ENCODE measurements at regions not wholly inside any gene's neighbourhood (a gene's known extent, or its start where the extent isn't known, plus 50 kb on each side); places are given as distances from the start of the nearest gene placed in this dataset.

DNA sequence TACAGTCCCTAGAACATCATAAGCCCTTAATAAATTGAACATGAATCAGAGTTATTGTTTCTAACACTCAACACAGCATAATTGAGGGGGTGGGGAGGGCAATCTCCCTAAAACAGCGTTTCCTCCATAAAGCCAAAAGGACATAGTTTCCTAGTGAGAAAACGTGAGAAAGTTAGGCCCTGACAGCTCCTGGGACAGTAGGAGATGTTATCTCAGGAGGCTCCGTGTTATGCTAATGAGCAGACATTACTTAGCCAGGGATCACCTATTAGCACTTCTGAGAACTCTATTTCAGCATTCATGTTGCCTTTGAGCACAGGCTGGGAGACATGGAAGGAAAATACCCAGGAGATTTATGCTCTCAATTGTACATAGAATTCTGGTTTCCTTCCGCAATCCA, 229.1 kb upstream of the ADAMTS9 start:
- ATAC-seq (peak; percentile 95), DNase-seq (ENCODE audit: low spot score) (no peak)
- POLR2A ChIA-PET: no interaction called here
- Mint-ChIP-seq H3K4me3 (peak overlapping the region; percentile 21; the same call in 1 of the 2 replicates), H3K9me3 (peaks cover 14% of the 10 kb centered on the region), H3K27ac (no peak overlapping the region; the same call in 1 of the 2 replicates), H3K27me3 (ENCODE audit: low read depth) (peaks cover 48% of the 10 kb centered on the region), H3K36me3 (peaks cover 9% of the 10 kb centered on the region), H3K4me1 (peaks cover 53% of the 10 kb centered on the region)
- CTCF ChIA-PET: no interaction called here
- TF ChIP-seq HMGA2 (CRISPR knock-in tag; IDR thresholded peaks at IDR 0.05): no peak
- TF ChIP-seq, protein P1, sequence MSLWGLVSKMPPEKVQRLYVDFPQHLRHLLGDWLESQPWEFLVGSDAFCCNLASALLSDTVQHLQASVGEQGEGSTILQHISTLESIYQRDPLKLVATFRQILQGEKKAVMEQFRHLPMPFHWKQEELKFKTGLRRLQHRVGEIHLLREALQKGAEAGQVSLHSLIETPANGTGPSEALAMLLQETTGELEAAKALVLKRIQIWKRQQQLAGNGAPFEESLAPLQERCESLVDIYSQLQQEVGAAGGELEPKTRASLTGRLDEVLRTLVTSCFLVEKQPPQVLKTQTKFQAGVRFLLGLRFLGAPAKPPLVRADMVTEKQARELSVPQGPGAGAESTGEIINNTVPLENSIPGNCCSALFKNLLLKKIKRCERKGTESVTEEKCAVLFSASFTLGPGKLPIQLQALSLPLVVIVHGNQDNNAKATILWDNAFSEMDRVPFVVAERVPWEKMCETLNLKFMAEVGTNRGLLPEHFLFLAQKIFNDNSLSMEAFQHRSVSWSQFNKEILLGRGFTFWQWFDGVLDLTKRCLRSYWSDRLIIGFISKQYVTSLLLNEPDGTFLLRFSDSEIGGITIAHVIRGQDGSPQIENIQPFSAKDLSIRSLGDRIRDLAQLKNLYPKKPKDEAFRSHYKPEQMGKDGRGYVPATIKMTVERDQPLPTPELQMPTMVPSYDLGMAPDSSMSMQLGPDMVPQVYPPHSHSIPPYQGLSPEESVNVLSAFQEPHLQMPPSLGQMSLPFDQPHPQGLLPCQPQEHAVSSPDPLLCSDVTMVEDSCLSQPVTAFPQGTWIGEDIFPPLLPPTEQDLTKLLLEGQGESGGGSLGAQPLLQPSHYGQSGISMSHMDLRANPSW (CRISPR knock-in tag; conservative IDR thresholded peaks at IDR 0.05; ENCODE audit: low read depth): no peak

DNA sequence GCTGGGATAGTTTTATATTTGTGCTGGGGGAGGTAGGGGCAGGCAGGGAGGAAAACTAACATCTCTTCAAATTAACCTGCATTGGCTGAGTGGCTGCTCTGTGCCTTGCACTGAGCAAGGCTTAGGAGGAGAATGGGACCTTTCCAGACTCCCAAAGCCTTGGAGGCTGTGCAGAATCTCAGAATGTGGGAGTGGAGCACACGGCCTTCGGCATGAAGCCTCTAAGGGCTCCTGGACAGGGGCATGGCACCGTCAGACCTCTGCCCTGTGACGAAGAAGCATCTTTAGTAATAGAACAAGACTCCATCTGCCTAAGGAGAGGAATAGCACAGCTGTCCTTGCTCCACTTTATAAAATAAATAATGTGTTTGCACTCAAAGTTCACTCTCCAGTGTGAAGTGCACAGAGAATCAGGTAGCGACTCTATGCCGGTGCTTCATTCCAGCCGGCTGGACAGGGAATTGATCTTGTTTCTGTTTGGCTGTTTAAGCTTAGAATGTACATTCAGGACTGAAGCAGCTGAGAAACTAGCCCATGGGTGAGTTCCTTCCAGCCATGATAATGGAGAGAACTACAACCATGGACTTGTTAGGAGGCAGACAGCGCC, 228.5 kb upstream of the ADAMTS9 start:
- H3K36me3 Mint-ChIP-seq: peaks cover 9% of the 10 kb centered on the region
- no peak overlapping the region for H3K27ac Mint-ChIP-seq
- H3K9me3 Mint-ChIP-seq: peaks cover 14% of the 10 kb centered on the region
- H3K4me1 Mint-ChIP-seq: peaks cover 49% of the 10 kb centered on the region
- POLR2A ChIA-PET: no interaction called here
- peaks cover 53% of the 10 kb centered on the region for H3K27me3 Mint-ChIP-seq (ENCODE audit: low read depth)
- DNase-seq (ENCODE audit: low spot score) (no peak), ATAC-seq (peak; percentile 13; the same call in 1 of the 2 replicates)
- H3K4me3 Mint-ChIP-seq: no peak overlapping the region
- TF ChIP-seq NFATC4 (CRISPR knock-in tag; IDR thresholded peaks at IDR 0.05): no peak
- TF ChIP-seq ZNF512 (CRISPR knock-in tag; IDR thresholded peaks at IDR 0.05; ENCODE audit: borderline replicate concordance): no peak
- TF ChIP-seq FOXJ3 (CRISPR knock-in tag; IDR thresholded peaks at IDR 0.05; ENCODE audit: borderline replicate concordance): no peak
- CTCF ChIA-PET: no interaction called here

DNA sequence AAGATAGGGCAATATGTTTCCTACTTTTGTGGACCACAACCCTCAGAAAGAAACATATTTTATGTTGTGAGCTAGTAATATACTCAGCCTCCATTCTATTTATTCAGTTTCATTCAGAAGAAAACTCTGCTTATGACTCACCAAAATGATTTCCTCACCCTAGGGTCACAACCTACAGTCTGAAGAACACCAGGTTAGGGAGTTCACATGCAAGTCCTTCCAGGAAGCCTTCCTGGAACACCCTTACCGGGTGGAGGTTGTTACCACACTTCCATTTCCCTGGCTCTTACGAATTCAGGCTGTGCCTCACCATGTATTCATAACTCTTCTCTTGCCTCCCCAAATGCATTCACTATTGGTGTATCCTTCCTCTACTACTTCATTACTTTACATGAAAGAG, 228.0 kb upstream of the ADAMTS9 start:
- DNase-seq (ENCODE audit: low spot score) (no peak), ATAC-seq (no peak)

DNA sequence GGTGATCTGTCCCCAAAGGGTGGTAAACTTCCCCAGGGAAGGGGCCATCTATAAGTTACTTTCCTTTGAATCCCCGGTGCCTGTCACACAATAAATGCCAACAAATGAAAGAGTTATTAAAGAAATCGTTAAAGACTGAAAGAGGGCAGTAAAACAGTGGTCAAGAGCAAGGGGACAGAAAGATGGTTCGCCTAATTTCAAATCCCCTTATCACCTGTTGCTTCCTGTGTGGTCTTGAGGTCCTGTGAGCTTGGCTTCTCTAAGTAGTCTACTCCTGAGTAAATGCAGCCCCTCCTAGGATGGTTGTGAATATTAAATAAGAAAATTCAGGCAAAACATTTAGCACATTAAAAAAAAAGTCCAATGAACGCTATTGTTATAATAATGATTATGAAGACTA, 225.7 kb upstream of the ADAMTS9 start:
- POLR2A ChIA-PET: no interaction called here
- no peak overlapping the region for H3K4me3 Mint-ChIP-seq
- ATAC-seq: no peak
- H3K27me3 Mint-ChIP-seq (ENCODE audit: low read depth): peaks cover 47% of the 10 kb centered on the region
- peaks cover 9% of the 10 kb centered on the region for H3K36me3 Mint-ChIP-seq
- H3K9me3 Mint-ChIP-seq: peaks cover 14% of the 10 kb centered on the region
- CTCF ChIA-PET: no interaction called here
- DNase-seq (ENCODE audit: low spot score): no peak
- no peak overlapping the region for H3K27ac Mint-ChIP-seq
- peaks cover 56% of the 10 kb centered on the region for H3K4me1 Mint-ChIP-seq
- TF ChIP-seq ZNF281 (CRISPR knock-in tag; IDR thresholded peaks at IDR 0.05) (no peak), RELA (CRISPR knock-in tag; IDR thresholded peaks at IDR 0.05; ENCODE audit: borderline replicate concordance) (no peak), ZNF263 (CRISPR knock-in tag; IDR thresholded peaks at IDR 0.05; ENCODE audit: low read depth) (no peak), NFYB (CRISPR knock-in tag; conservative IDR thresholded peaks at IDR 0.05; ENCODE audit: low read depth) (no peak), NR2C2 (CRISPR knock-in tag; IDR thresholded peaks at IDR 0.05) (no peak), SOX15 (CRISPR knock-in tag; IDR thresholded peaks at IDR 0.05) (no peak), E2F4 (CRISPR knock-in tag; IDR thresholded peaks at IDR 0.05; ENCODE audit: borderline replicate concordance, low read depth) (no peak), EMX1 (CRISPR knock-in tag; IDR thresholded peaks at IDR 0.05) (no peak)

More for the DNA sequence above, 228.0 kb upstream of the ADAMTS9 start:
- H3K4me3 Mint-ChIP-seq: no peak overlapping the region
- POLR2A ChIA-PET: no interaction called here
- peaks cover 54% of the 10 kb centered on the region for H3K27me3 Mint-ChIP-seq (ENCODE audit: low read depth)
- TF ChIP-seq, protein P2, sequence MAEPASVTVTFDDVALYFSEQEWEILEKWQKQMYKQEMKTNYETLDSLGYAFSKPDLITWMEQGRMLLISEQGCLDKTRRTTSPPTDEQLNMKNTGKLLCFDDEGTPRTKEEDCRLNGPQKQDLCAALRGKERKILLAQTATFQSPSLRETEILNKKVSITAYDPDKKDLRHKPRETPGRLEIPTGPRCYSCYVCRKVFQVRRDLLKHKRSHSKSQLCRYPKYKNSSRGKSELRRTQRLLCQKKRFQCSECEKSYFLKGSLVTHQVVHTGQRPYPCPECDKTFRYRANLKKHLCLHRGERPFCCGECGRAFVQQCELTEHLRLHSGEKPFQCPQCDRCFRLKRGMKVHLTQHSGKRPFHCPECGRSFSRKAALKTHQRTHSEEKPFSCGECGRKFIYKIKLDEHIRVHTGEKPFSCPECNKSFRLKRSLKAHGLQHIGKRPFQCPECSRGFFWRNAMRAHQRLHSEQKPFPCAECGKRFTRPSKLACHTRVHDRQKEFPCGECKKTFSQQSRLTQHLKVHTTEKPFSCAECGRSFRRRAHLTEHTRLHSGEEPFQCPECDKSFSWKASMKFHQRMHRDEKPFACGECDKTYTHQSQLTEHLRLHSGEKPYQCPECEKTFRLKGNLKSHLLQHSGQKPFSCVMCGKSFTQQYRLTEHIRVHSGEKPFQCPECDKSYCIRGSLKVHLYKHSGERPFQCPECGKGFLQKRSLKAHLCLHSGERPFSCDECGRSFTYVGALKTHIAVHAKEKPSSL (CRISPR knock-in tag; conservative IDR thresholded peaks at IDR 0.05): no peak
- TF ChIP-seq FOXP1 (CRISPR knock-in tag; IDR thresholded peaks at IDR 0.05; ENCODE audit: borderline replicate concordance): no peak
- TF ChIP-seq USF1 (CRISPR knock-in tag; IDR thresholded peaks at IDR 0.05): no peak
- TF ChIP-seq KAT7 (CRISPR knock-in tag; IDR thresholded peaks at IDR 0.05; ENCODE audit: borderline replicate concordance): no peak
- CTCF ChIA-PET: interaction anchor here (0.6 kb wide), 1 partner anchor 428 kb away, joined by 4 read pairs; no protein-coding TSS in a partner anchor
- H3K36me3 Mint-ChIP-seq: peaks cover 9% of the 10 kb centered on the region
- H3K4me1 Mint-ChIP-seq: peaks cover 49% of the 10 kb centered on the region
- H3K9me3 Mint-ChIP-seq: peaks cover 14% of the 10 kb centered on the region
- no peak overlapping the region for H3K27ac Mint-ChIP-seq

Measured in WTC11 (cell line).